GM19463 (cell line): ENCODE measurements at regions not wholly inside any gene's neighbourhood (a gene's known extent, or its start where the extent isn't known, plus 50 kb on each side); places are given as distances from the start of the nearest gene placed in this dataset.
"Not testable (repeated sequence)": the region's sequence is repeated elsewhere in the genome, so short reads cannot be mapped to it uniquely, and the experiment has no call there.

ENCODE experiments used
- ATAC-seq: cut with Tn5 transposase; IDR thresholded peaks from one replicate; pipeline ENCODE4 v1.9.1; 2021; ENCODE audit warnings: mild to moderate bottlenecking, moderate library complexity; ENCODE audit not compliant: unreplicated experiment

DNA sequence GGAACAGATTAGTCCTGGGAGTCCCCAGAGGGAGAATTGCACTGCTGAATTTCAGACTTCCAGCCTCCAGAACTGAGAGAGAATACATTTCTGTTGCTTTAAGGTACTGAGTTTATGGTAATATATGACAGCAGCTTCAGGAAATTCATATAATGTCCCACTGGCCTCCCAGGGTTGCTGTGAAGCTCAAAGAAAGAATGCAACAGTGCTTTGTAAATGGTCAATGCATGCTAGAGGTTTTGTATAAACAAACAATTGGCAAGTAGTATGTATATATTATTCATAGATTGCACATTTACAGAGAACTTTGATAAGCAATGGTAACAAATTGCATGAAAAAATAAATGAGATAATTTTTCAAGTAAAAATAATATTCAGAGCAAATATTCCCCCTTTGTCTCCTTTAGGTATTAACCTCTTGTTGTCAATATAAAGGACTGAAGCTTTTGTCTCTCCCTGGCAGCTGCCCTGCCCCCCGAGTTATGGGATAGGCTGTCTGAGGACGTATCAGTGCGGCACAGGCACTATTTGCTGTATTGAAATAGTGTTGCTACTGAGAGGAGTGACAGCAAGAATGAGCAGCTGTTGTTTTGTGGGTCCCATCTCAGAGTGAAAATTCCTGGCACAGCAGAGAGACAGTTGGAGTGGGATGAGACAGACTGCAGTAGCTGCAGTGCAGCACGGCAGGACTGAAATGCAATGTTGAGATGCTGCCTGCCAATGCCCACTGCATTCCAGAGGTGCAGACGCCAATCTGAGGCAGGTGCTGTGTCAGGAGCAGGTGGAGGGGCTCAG lies 194.2 kb upstream of the GLRA1 start:
- ATAC-seq, result no peak

DNA sequence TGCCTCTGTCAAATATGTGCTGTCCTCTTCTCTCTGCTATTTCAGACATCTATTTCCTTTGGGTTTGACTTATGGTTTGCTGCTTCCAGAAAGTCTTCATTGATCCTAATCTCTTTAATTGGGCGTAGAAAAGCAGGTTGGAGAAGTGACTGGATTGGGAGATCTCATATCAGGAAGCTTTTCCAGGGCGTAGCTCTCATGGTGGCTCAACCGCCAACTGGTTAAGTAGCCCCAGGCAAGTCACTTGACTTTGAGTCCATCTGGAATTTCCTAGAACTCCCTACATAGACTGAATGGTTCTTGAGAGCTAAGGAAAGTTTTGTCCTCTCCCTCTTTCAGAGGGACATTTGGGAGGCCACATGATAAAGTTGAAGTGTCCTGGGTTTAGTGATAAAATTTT lies 192.3 kb upstream of the GLRA1 start:
- no peak for ATAC-seq

DNA sequence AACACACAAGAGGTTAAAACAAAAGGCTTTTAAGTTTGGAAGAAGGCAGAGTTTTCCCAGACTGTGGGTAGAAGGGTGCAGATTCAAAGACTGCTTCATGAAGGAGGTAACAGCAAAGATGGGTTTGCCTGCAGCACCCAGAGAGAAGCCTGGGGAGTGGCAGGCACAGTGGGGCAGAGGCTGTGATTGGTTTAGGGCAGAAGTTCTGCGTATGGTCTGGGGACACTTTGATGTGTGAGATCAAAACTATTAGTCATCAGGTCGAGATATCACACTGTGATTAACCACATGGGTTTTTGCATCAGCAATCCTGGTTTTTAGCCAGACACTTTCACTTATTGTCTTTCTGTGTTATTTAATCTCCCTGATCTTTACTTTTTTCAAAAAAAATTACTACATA lies 188.8 kb upstream of the GLRA1 start:
- ATAC-seq, result peak; percentile 63

DNA sequence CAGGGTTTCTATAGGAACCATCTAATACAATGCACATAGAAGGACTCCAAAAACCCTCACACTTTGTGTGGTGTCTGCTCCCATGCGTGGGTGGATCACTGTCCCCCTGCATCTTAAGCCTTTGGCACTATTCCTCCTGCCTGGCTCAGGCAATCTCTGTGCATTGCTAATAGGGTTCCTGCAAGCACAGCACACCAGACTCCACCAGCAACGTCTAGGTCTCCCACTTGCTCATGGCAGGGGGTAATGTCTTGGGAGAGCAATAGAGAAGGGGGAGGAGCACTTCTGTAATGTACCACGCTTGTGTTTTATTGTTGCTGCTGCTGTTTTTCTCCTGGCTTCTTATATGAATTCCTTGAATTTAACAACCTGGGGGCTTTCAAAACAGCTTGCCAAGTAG lies 182.6 kb upstream of the GLRA1 start:
- ATAC-seq, result no peak

DNA sequence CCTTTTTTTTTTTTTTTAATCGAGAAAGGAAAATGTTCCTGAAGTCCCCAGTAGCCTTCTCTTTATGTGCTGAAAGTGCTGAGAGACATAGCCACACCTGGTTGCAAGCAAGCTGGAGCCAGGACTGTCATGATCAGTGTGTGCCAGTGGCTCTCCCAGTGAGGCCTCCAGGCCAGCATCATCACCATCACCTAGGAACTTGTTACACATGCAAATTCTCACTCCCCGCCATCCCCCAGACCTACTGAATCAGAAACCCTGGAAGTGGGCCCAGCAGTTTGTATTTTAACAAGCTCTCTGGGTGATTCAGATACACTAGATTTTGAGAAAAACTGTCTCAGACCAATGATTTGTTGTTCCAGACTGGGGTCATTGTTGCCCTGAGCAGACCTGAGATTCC lies 181.9 kb upstream of the GLRA1 start:
- no peak for ATAC-seq

DNA sequence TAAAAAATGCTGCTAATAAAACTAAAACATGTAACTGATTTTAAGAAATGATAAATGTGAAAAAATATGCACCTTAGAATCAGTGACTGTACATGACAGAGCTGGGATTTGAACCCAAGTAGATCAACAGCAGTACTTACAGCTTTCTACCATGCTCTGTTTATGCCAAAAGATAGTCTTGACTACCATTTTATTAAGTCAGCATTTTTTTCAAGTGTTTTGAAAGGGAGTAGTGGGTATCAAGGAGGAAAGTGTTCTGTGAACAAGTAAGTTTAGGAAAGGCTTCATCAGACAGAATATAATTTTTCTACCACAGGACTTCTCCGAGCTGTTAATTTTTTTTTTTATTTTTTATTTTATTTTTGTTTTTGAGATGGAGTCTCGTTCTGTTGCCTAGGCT lies 180.4 kb upstream of the GLRA1 start:
- no peak for ATAC-seq

DNA sequence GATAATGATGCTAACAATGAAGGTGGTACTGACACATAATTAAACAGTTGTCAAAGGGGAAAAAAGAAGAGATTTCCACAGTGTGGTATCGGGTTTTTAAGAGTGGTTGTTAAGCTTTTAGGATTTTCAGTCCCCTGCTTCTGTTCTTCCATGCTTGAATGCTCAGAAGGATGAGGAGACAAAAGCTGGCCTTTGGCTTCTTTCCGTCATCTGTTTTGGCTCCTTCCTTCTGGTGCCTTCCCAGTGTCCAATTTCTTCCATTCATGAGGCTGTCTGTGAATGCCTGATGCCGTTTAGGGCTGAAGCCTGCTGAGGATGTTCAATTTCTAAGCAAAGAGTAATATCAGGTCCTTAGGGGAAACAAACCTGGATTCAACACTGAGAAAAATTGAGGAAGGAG lies 179.6 kb upstream of the GLRA1 start:
- ATAC-seq, result no peak

DNA sequence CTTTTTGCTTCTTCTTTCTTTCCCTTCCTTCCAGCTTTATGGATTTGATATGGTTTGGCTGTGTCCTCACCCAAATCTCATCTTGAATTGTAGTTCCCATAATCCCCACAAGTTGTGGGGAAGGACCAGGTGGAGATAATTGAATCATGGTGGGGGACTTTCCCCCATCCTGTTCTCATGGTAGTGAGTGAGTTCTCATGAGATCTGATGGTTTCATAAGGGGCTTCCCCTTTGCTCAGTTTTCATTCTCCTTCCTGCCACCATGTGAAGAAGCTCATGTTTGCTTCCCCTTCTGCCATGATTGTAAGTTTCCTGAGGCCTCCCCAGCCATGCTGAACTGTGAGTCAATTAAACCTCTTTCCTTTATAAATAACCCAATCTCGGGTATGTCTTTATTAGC lies 178.3 kb upstream of the GLRA1 start:
- ATAC-seq, result not testable (repeated sequence)

DNA sequence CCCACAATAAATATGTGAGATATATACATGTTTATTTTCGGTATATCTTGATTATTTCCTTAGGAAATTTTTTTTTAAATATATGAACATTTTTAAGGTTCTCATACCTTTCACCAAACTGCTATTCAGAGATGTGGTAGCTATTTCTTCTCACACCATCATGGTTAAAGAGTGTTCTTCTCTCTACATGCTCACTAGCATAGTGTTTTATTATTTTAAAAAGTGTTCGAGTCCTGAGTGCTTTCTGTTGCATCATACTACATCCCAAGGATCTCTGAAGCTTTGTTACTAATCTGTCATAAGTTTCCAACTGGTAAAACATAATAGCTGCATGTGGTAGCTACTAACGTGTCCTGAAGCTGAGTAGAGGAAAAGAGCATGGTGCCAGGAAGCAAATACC lies 177.4 kb upstream of the GLRA1 start:
- ATAC-seq, result no peak

DNA sequence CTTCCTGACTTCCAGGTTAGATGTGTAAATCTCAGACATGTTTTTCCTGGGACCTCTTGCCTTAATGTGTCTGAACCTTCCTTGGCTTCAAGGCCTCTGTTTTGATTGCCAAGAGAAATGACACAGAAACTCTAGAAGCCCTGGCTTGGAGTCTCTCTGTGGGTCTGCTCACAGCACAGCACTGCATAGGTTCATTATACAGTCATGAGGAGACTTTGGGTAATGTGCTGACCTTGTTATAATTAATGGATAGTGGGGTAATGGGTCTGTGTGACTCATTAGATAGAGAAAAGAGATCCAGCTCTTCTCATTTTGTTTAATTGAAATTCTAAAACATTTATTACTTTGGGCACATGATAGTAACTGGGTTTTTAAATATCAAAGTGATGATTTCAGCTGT lies 175.8 kb upstream of the GLRA1 start:
- no peak for ATAC-seq

DNA sequence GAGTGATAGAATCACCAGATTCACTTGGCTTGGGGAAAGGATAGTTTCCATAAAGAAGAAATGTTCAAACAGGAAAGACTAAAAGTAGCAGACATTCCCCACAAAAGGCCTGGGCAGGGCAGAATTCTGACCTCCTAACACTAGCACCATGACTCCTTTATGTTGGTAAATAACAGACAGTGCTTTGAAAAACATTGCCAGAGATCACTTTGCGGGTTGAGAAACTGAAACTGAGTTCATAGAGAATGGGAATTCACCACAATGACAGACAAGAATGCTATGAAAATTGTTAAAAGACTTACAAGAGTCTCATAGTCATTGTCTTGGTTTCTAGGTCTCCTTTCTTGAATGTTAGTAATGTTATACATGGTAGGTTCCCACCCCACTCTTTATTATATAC lies 172.5 kb upstream of the GLRA1 start:
- ATAC-seq, result peak; percentile 74

DNA sequence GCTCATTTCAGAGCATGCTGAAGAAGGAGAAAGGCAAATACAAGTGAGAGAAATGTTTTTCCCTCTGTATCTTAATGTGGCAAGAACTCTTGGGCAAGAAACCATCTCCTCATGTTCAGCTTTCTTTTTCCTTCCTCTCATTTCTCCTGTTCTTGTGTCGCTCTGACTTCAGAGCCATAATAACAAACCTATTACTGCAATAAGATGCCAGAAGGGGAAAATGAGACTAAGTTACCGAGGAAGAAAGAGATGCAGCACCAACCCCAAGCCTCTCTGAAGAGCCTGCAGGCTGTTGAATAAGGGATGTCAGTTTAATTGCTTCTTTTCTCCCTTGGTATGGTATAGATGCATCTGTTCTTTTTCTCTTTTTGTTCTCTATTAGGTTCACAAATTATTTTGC lies 170.1 kb upstream of the GLRA1 start:
- ATAC-seq, result no peak

DNA sequence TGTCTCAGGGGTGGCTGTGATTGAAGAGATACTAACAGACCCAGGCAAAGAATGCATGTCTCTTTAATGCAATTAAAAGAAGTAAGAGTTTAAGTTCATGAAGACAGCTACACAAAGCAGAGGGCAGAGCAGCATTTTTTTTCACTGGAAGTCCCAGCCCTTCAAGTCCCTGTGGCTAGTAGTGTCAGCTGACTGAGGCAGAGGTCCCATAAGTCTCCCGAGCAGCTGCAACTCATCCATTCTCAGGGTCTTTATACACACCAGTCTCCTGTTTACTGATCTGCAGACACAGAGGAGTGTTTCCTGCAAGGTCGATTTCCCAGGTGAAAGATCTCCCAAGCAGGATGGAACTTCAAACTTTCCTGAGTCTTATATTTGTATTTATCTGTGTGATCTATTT lies 169.4 kb upstream of the GLRA1 start:
- no peak for ATAC-seq

DNA sequence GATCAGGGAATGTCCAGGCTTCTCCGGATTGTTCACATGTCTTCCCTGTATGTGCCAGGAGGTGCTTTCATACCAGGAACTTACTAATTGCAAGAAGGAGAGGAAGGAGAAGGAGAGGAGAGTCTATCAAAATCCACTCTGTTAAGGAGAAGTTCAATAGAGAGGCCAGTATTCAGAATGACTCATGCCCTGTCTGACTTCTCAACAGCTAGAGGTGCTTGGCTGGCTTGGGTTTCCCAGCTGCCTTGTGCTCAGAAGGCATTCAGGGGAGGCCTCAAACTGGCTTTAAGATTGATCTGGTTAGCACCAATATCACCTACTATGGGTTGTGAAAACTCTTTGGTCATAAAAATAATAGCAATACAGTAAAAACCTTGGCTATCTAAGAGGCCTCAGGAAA lies 167.9 kb upstream of the GLRA1 start:
- ATAC-seq, result no peak

DNA sequence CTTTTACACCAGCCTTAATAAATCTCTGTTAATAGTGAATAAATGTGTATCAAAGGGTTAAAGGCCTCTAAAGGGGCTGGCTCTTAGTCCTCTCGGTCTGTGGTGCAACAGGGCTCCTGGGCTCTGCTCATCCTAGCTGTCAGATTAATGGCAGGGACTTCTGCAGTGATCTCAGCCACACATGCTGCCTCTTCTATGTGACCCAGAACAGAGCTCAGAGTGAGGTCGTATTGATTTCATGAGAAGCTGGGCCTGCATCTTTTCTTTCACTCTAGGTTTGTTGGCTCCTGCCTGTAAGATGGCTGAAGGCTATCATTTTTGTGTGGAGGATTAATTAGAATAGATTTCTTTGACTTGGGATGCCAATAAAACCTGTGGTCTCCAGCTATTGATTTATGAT lies 165.0 kb upstream of the GLRA1 start:
- no peak for ATAC-seq

DNA sequence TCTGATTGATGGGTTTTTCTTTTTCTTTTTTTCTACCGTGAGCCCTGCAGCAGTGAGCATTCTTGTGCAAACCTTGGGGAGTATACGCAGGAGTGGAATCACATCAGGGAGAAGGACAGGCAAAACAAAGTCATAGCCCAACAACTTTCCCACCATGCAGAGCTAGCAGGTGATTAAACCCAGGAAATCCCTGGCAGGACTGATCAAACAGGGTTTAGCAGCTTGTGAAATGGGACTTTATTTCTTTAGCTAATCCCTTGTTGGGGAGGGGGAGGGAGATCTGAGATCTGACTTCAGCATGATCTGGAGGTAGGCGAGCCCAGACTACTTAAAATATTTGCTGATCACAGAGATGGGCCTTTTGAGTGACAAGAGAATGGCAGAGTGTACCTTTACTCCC lies 162.0 kb upstream of the GLRA1 start:
- no peak for ATAC-seq

DNA sequence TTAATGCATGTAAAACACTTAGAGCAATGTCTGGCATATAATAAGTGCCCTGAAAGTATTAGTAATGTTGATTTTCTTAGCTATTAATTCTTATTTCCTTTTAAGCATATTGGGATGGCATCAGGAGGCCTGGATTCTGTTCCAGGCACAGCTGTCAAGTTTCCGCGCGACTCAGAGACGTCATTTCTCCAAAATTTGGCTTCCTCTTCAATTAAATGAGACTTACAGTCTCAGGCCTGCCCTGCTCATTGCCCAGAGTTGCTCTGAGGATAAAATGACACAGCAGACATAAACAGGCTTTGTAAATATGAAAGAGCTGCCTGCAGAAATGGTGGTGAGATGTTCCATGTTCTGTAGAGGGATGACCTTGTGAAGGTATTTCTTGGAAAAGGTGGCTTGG lies 159.8 kb upstream of the GLRA1 start:
- no peak for ATAC-seq

DNA sequence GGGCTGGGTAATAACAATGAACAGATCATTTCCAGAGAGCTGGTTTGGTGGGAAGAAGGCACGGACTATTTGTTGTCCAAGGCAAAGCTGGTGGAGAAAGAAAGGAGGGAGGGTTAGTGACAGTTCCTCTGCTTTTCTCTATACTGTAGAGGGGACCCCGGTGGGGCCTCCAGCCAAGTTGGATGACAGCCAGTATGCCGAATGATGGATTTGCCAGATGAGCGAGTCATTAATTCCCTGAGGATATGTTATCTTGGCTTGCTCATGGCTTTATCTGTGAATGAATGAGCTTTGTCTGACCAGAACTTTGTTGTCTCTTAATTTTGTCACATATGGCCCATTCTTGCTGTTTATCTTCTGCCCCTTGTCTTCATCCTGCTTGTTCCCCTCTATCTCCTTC lies 158.6 kb upstream of the GLRA1 start:
- ATAC-seq, result no peak

DNA sequence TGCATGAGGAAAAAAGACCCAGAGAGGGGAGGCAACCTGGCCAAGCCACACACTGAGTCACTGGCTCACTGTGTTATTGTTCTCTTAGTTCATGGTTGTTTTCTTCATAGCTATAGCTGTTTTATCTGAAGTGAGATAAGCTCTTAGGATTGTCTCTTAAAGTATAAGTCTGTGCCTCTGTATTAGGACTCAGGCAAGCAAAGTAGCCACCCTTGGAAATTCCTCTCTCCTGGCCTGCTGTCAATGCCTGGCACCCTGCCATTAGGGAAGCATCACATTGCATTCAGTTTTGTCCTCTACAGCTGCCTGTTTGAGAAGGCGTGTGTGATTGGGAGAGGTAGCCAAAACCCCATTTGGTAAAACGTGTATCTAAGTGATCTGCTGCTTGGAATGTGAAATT lies 147.4 kb upstream of the GLRA1 start:
- no peak for ATAC-seq

DNA sequence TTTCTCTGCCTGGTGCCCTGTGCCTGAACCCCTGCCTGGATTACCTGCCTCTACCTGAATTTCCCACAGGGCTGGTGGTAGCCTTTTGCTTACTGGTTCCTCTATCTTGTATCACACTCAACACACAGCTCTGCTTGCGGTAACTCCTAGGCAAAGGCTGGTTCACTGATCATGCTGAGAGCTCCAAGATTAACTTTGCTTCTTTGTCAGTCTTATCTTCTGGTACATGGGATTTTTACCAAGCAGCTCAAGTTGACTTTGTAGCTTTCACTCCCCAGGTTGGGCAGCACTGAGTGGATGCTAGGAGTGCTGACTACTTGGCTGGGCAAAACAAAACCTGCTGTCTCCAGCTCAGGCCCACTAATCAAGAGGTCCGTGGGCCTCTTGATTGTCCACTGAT lies 145.9 kb upstream of the GLRA1 start:
- no peak for ATAC-seq

DNA sequence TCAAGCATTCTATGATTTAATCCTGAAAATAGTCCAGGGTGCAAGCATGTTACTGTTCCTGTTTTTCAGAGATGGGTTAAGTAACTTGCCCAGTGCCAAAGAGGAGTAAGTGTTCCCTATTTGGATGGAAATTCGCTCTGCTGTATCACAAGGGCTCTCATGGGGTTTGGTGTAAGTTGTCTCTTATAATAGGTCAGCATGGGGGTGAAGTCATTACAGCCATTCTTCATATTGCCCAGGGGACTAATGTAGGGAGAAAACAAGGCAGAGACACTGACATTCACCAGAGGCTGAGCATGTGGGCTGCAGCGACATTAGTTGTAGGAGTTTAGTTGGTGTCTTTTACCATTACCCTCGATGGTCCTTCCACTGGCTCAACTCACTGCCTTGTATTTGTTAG lies 142.1 kb upstream of the GLRA1 start:
- no peak for ATAC-seq

DNA sequence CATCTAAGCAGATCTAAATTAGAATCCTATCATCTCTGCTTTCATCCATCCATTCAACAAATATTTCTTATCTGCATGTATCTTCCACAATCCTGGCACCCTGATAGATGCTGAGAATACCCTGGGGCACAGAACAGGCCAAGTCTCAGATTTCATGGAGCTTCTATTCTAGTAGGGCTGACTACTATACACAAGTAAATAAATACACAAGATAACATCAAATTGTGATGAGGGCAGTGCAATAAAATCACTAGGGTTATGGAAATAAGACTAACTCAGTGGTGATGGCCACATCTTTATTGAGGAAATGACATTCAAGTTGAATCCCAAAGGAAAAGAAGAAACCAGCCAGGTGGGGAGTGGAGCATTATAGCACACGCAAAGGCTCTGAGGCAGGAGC lies 138.4 kb upstream of the GLRA1 start:
- no peak for ATAC-seq

DNA sequence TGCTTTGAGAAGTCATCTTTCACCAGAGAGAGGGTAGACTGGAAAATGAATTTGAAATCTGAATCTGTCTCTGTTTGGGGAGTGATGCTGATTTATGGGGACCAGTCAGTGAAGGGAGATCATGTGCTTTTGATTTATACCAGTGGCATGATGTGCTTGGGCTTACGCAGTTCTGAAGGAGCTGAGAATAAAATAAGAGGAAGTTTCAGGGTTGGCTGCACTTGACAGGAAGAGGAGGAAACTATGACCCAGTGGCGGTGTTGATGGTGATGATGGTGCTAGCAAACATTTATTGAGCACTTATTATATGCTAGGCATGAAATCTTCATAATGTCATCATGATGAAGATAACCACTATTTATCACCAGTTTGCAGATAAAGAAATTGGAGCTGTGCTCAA lies 136.4 kb upstream of the GLRA1 start:
- no peak for ATAC-seq
